WI38 (cell line): ENCODE measurements at regions not wholly inside any gene's neighbourhood (a gene's known extent, or its start where the extent isn't known, plus 50 kb on each side); places are given as distances from the start of the nearest gene placed in this dataset.

ENCODE experiments used
- H3K4me3 ChIP-seq: 2 replicates; pipeline ENCODE4 v1.5.1; 2011; ENCODE audit warnings: low read depth, mild to moderate bottlenecking, control low read depth, low read length
- TF ChIP-seq, protein P1 (sequence below): IDR thresholded peaks from 2 replicates; pipeline ENCODE4 v1.5.1; 2012; ENCODE audit warnings: low read depth, mild to moderate bottlenecking, control low read depth, low read length

GRCh38 chr9:116002181-116002580 lies 151.4 kb upstream of the PAPPA start:
- H3K4me3 ChIP-seq, result no peak overlapping the region
- TF ChIP-seq, protein P1, sequence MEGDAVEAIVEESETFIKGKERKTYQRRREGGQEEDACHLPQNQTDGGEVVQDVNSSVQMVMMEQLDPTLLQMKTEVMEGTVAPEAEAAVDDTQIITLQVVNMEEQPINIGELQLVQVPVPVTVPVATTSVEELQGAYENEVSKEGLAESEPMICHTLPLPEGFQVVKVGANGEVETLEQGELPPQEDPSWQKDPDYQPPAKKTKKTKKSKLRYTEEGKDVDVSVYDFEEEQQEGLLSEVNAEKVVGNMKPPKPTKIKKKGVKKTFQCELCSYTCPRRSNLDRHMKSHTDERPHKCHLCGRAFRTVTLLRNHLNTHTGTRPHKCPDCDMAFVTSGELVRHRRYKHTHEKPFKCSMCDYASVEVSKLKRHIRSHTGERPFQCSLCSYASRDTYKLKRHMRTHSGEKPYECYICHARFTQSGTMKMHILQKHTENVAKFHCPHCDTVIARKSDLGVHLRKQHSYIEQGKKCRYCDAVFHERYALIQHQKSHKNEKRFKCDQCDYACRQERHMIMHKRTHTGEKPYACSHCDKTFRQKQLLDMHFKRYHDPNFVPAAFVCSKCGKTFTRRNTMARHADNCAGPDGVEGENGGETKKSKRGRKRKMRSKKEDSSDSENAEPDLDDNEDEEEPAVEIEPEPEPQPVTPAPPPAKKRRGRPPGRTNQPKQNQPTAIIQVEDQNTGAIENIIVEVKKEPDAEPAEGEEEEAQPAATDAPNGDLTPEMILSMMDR, result no peak

DNA sequence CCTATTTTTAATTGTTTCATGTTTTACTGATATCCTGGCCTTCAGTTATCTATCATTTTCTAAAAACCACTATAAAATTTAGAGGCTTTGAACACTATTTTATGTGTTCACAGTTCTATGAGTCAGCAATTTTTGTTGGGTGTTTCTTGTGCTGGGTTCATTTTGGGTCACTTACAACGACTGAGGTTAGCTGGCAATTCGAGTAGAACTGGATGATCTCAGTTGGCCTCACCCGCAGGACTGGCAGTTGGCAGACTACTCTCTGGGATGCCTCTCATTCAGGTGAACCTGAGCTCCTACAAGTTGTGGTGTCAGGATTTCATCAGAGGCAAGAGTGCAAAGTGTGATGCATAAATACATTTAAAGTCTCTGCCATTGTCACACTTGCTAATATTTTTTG lies 151.0 kb upstream of the PAPPA start:
- H3K4me3 ChIP-seq, result no peak overlapping the region
- TF ChIP-seq, protein P1, result no peak

GRCh38 chr9:116003397-116003796 lies 150.2 kb upstream of the PAPPA start:
- TF ChIP-seq, protein P1, result no peak
- no peak overlapping the region for H3K4me3 ChIP-seq

- H3K4me3 ChIP-seq, result no peak overlapping the region
- TF ChIP-seq, protein P1, result no peak
These were observed 148.4 kb upstream of the PAPPA start for GRCh38 chr9:116005205-116005604.

GRCh38 chr9:116007824-116008223 lies 145.8 kb upstream of the PAPPA start:
- H3K4me3 ChIP-seq, result no peak overlapping the region

GRCh38 chr9:116008278-116008677 lies 145.3 kb upstream of the PAPPA start:
- no peak overlapping the region for H3K4me3 ChIP-seq
- TF ChIP-seq, protein P1, result no peak

More at GRCh38 chr9:116007824-116008223, 145.8 kb upstream of the PAPPA start:
- TF ChIP-seq, protein P1, result no peak

- TF ChIP-seq, protein P1, result no peak
- no peak overlapping the region for H3K4me3 ChIP-seq
These were observed 144.2 kb upstream of the PAPPA start for GRCh38 chr9:116009420-116009819.
